Astrocyte (in vitro differentiated cells and primary cell): ENCODE measurements at regions not wholly inside any gene's neighbourhood (a gene's known extent, or its start where the extent isn't known, plus 50 kb on each side); places are given as distances from the start of the nearest gene placed in this dataset.

Experiments used
- DNase-seq: peaks from one replicate; pipeline ENCODE4 v3.0.0-alpha.2; 2010; ENCODE audit warnings: low read depth
- FAIRE-seq: peaks from 2 replicates; lab custom pipeline; 2011; peaks lifted over from hg19 to GRCh38; lab: Jason Lieb, UNC
- H2AFZ ChIP-seq: 2 replicates; pipeline ENCODE4 v1.6.0; 2012; ENCODE audit warnings: low read depth, low read length, inconsistent platforms
- H3K27ac ChIP-seq: 2 replicates; pipeline ENCODE4 v1.5.1; 2011; ENCODE audit warnings: low read depth, low read length, inconsistent platforms
- H3K27me3 ChIP-seq: 2 replicates; pipeline ENCODE4 v1.6.0; 2011; ENCODE audit warnings: low read length, inconsistent platforms; ENCODE audit not compliant: insufficient read depth
- H3K36me3 ChIP-seq: 2 replicates; pipeline ENCODE4 v1.5.1; 2011; ENCODE audit warnings: low read length, inconsistent platforms; ENCODE audit not compliant: insufficient read depth
- H3K4me1 ChIP-seq: 2 replicates; pipeline ENCODE4 v1.5.1; 2011; ENCODE audit warnings: low read length, inconsistent platforms; ENCODE audit not compliant: insufficient read depth
- H3K4me2 ChIP-seq: 2 replicates; pipeline ENCODE4 v1.6.0; 2012; ENCODE audit warnings: low read length, inconsistent platforms
- H3K4me3 ChIP-seq: 2 replicates; pipeline ENCODE4 v1.5.1; 2011; ENCODE audit warnings: low read depth, mild to moderate bottlenecking, low read length, inconsistent platforms; ENCODE audit not compliant: insufficient read depth
- H3K79me2 ChIP-seq: 2 replicates; pipeline ENCODE4 v1.6.0; 2012; ENCODE audit warnings: mild to moderate bottlenecking, low read length, inconsistent platforms; ENCODE audit not compliant: insufficient read depth
- H3K9ac ChIP-seq: 2 replicates; pipeline ENCODE4 v1.6.0; 2012; ENCODE audit warnings: mild to moderate bottlenecking, low read length, inconsistent platforms
- H3K9me3 ChIP-seq: 2 replicates; pipeline ENCODE4 v1.5.1; 2012; ENCODE audit warnings: low read depth, mild to moderate bottlenecking, low read length, inconsistent platforms; ENCODE audit not compliant: insufficient read depth
- H4K20me1 ChIP-seq: 2 replicates; pipeline ENCODE4 v1.6.0; 2012; ENCODE audit warnings: low read length, inconsistent platforms; ENCODE audit not compliant: insufficient read depth
- H3K27ac Mint-ChIP-seq: one replicate; pipeline ENCODE4 v1.8.0; 2021; ENCODE audit warnings: mild to moderate bottlenecking, mixed read lengths; ENCODE audit not compliant: unreplicated experiment
- H3K27me3 Mint-ChIP-seq: one replicate; pipeline ENCODE4 v1.8.0; 2021; ENCODE audit warnings: low read depth, mixed read lengths; ENCODE audit not compliant: unreplicated experiment
- H3K36me3 Mint-ChIP-seq: one replicate; pipeline ENCODE4 v1.8.0; 2021; ENCODE audit warnings: low read depth, mixed read lengths; ENCODE audit not compliant: unreplicated experiment
- H3K4me1 Mint-ChIP-seq: one replicate; pipeline ENCODE4 v1.8.0; 2021; ENCODE audit warnings: low read depth, mixed read lengths; ENCODE audit not compliant: unreplicated experiment
- H3K4me3 Mint-ChIP-seq: one replicate; pipeline ENCODE4 v1.8.0; 2021; ENCODE audit warnings: mild to moderate bottlenecking, moderate library complexity, mixed read lengths; ENCODE audit not compliant: unreplicated experiment
- H3K9me3 Mint-ChIP-seq: one replicate; pipeline ENCODE4 v1.8.0; 2021; ENCODE audit warnings: mild to moderate bottlenecking, mixed read lengths; ENCODE audit not compliant: unreplicated experiment
- EZH2 ChIP-seq: IDR thresholded peaks from 2 replicates; pipeline ENCODE4 v1.6.1; 2012; ENCODE audit warnings: mild to moderate bottlenecking, low read length, inconsistent platforms; ENCODE audit not compliant: insufficient read depth
- TF ChIP-seq, protein P1 (sequence below): IDR thresholded peaks from 2 replicates; pipeline ENCODE4 v1.5.1; 2011; ENCODE audit warnings: low read depth, mild to moderate bottlenecking, inconsistent platforms, low read length, moderate library complexity; ENCODE audit not compliant: insufficient read depth

DNA sequence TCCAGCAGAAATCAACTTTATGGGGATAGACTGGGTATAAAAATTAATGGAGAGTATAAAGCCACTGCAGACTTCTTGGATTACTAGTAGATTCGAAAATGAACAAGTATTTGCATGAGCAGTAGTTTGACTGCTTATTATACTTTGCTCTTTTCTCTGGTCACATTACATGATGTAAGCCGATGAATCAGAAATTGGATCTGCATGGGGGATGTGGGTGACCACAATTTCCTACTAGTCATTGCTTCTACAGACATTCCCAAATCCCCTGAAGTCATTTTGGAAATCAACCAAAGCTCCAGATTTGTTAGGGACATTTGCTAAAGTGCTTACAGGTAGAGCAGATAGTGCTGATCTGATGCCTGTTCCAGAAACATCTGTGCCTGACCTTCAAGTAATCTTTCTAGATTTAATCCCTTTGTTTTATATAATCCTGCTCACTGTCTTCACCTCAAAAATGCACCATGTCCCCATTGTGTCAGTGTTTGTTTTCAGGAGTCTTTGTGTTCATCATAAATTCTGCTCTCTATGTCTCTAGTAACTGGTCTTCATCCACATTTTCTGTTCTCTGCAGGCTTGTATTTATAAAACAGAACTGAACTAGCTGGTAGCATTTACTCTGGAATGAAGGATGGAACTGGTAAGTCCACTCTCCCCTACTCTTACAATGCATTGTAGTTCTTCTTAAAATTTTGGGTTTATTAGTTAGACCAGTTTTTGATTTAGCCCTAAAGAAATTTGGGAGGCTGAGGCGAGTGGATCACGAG, 201.5 kb upstream of the CSNK1A1L start:
- Histone ChIP-seq H3K27ac (peak overlapping the region; percentile 96), H3K27me3 (no peaks in the 10 kb centered on the region), H3K36me3 (no peaks in the 10 kb centered on the region), H3K9ac (peak overlapping the region; percentile 76), H3K4me2 (peak overlapping the region; percentile 75), H3K79me2 (no peaks in the 10 kb centered on the region), H3K4me1 (peaks cover 13% of the 10 kb centered on the region), H2AFZ (no peak overlapping the region), H3K4me3 (no peak overlapping the region), H3K9me3 (no peaks in the 10 kb centered on the region), H4K20me1 (no peaks in the 10 kb centered on the region)
- H3K27me3 Mint-ChIP-seq, result no peaks in the 10 kb centered on the region
- no peak overlapping the region for H3K4me3 Mint-ChIP-seq
- peaks cover 24% of the 10 kb centered on the region for H3K4me1 Mint-ChIP-seq
- no peak for TF ChIP-seq EZH2
- TF ChIP-seq, protein P1, sequence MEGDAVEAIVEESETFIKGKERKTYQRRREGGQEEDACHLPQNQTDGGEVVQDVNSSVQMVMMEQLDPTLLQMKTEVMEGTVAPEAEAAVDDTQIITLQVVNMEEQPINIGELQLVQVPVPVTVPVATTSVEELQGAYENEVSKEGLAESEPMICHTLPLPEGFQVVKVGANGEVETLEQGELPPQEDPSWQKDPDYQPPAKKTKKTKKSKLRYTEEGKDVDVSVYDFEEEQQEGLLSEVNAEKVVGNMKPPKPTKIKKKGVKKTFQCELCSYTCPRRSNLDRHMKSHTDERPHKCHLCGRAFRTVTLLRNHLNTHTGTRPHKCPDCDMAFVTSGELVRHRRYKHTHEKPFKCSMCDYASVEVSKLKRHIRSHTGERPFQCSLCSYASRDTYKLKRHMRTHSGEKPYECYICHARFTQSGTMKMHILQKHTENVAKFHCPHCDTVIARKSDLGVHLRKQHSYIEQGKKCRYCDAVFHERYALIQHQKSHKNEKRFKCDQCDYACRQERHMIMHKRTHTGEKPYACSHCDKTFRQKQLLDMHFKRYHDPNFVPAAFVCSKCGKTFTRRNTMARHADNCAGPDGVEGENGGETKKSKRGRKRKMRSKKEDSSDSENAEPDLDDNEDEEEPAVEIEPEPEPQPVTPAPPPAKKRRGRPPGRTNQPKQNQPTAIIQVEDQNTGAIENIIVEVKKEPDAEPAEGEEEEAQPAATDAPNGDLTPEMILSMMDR, result no peak
- no peaks in the 10 kb centered on the region for H3K9me3 Mint-ChIP-seq
- peak; percentile 99 for DNase-seq
- peak overlapping the region; percentile 87 for H3K27ac Mint-ChIP-seq
- FAIRE-seq, result peak; percentile 100
- H3K36me3 Mint-ChIP-seq, result no peaks in the 10 kb centered on the region

DNA sequence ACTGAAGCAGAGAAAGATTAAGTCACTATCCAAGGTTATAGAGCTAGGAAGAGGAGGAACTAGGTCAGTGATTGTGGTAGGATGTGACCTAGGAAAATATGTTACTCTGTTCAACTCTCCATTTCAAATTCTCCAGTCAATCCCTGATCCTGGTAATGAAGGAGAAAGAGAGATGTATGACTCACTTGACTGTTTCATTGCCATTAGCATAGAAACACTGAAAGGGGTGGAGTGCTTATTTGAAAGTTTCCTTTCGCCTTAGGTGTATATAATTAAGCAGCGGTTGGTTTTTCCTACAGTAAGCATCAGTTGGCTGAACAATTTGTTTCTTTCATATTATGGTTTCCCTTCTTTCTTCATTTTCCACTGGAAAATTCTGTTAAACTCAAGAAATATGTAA, 198.1 kb upstream of the CSNK1A1L start:
- H2AFZ ChIP-seq, result no peak overlapping the region
- Mint-ChIP-seq H3K36me3 (no peaks in the 10 kb centered on the region), H3K4me1 (peaks cover 24% of the 10 kb centered on the region), H3K27me3 (no peaks in the 10 kb centered on the region), H3K9me3 (peaks cover 2% of the 10 kb centered on the region), H3K27ac (no peak overlapping the region), H3K4me3 (no peak overlapping the region)
- FAIRE-seq, result no peak
- H3K4me1 ChIP-seq, result peaks cover 13% of the 10 kb centered on the region
- H3K9ac ChIP-seq, result no peak overlapping the region
- H3K27ac ChIP-seq, result no peak overlapping the region
- no peak overlapping the region for H3K4me3 ChIP-seq
- DNase-seq, result no peak
- no peaks in the 10 kb centered on the region for H3K9me3 ChIP-seq
- no peaks in the 10 kb centered on the region for H3K36me3 ChIP-seq
- H3K4me2 ChIP-seq, result no peak overlapping the region
- TF ChIP-seq, protein P1, result no peak
- no peak for TF ChIP-seq EZH2
- H3K27me3 ChIP-seq, result no peaks in the 10 kb centered on the region
- no peaks in the 10 kb centered on the region for H4K20me1 ChIP-seq
- no peaks in the 10 kb centered on the region for H3K79me2 ChIP-seq

DNA sequence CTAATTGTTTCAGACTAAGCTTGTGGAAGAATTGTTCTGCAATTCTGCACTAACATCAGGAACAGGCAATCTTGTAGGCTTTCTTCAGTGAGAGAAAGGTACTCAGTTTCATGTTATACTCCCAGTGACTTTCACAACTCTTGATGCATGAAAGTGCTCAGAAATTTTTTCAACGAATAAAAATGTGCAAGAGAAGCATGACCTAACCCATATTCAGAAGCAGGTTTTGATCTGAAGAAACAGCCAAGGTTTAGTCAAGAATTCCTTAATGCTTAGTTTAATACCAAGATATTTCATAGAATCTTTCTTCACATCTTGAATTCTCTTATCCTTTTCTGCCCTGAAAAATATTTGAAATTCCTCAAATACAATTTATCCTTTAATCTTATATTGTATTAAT, 197.2 kb upstream of the CSNK1A1L start:
- TF ChIP-seq, protein P1, result no peak
- TF ChIP-seq EZH2, result no peak
- Histone ChIP-seq H3K79me2 (no peaks in the 10 kb centered on the region), H3K27me3 (no peaks in the 10 kb centered on the region), H3K4me3 (no peak overlapping the region), H4K20me1 (no peaks in the 10 kb centered on the region), H3K4me2 (no peak overlapping the region), H3K9me3 (no peaks in the 10 kb centered on the region), H3K4me1 (peaks cover 10% of the 10 kb centered on the region), H2AFZ (no peak overlapping the region), H3K27ac (no peak overlapping the region), H3K9ac (no peak overlapping the region), H3K36me3 (no peaks in the 10 kb centered on the region)
- no peak overlapping the region for H3K4me3 Mint-ChIP-seq
- H3K36me3 Mint-ChIP-seq, result no peaks in the 10 kb centered on the region
- H3K27me3 Mint-ChIP-seq, result no peaks in the 10 kb centered on the region
- peaks cover 2% of the 10 kb centered on the region for H3K9me3 Mint-ChIP-seq
- DNase-seq, result no peak
- FAIRE-seq, result no peak
- peaks cover 20% of the 10 kb centered on the region for H3K4me1 Mint-ChIP-seq
- no peak overlapping the region for H3K27ac Mint-ChIP-seq
